WTC11 (cell line): ENCODE measurements at regions not wholly inside any gene's neighbourhood (a gene's known extent, or its start where the extent isn't known, plus 50 kb on each side); places are given as distances from the start of the nearest gene placed in this dataset.

Experiments used
- ATAC-seq: fragments of 200-7000 bp; cut with Tn5 transposase; 2 replicates; pipeline ENCODE4 v1.10.0; 2021; ENCODE audit warnings: mild to moderate bottlenecking, moderate library complexity
- CTCF ChIA-PET: fragments of 300-600 bp; sonication (Branson Sonifier 250); formaldehyde crosslinking; loops from one replicate; lab custom pipeline; 2021; ENCODE audit warnings: antibody characterized with exemption; lab: Charles Lee
- POLR2A ChIA-PET: fragments of 350-600 bp; sonication (Branson Sonifier 250); formaldehyde crosslinking; loops from one replicate; lab custom pipeline; 2021; ENCODE audit warnings: antibody characterized with exemption; lab: Charles Lee
- DNase-seq: peaks from one replicate; pipeline ENCODE4 v3.0.0; 2021; ENCODE audit warnings: low spot score
- H3K27ac Mint-ChIP-seq: 2 replicates; pipeline ENCODE4 v1.8.0; 2021; ENCODE audit warnings: mixed read lengths
- H3K27me3 Mint-ChIP-seq: 2 replicates; pipeline ENCODE4 v1.8.0; 2021; ENCODE audit warnings: low read depth, mild to moderate bottlenecking, moderate library complexity, mixed read lengths
- H3K36me3 Mint-ChIP-seq: 2 replicates; pipeline ENCODE4 v1.8.0; 2021; ENCODE audit warnings: mixed read lengths
- H3K4me1 Mint-ChIP-seq: 2 replicates; pipeline ENCODE4 v1.8.0; 2022; ENCODE audit warnings: mixed read lengths
- H3K4me3 Mint-ChIP-seq: 2 replicates; pipeline ENCODE4 v1.8.0; 2021; ENCODE audit warnings: mild to moderate bottlenecking, moderate library complexity, mixed read lengths
- H3K9me3 Mint-ChIP-seq: 2 replicates; pipeline ENCODE4 v1.8.0; 2021; ENCODE audit warnings: mixed read lengths
- ARID4B ChIP-seq: sonication (generic); formaldehyde crosslinking; IDR thresholded peaks from 2 replicates; pipeline ENCODE4 v1.8.0; 2023; ENCODE audit warnings: missing genetic modification reagents, mild to moderate bottlenecking, borderline replicate concordance
- ATF3 ChIP-seq: sonication (generic); formaldehyde crosslinking; conservative IDR thresholded peaks from 2 replicates; pipeline ENCODE4 v1.8.1; 2022; ENCODE audit warnings: mild to moderate bottlenecking, missing genetic modification reagents
- ATF6 ChIP-seq: sonication (generic); formaldehyde crosslinking; IDR thresholded peaks from 2 replicates; pipeline ENCODE4 v1.8.1; 2023; ENCODE audit warnings: mild to moderate bottlenecking, missing genetic modification reagents
- ERG ChIP-seq: fragments of 250-450 bp; sonication (Bioruptor Pico); IDR thresholded peaks from 2 replicates; pipeline ENCODE4 v1.8.0; 2021; ENCODE audit warnings: mild to moderate bottlenecking
- ETV6 ChIP-seq: sonication (generic); formaldehyde crosslinking; IDR thresholded peaks from 2 replicates; pipeline ENCODE4 v1.8.1; 2022; ENCODE audit warnings: mild to moderate bottlenecking, missing genetic modification reagents
- FOXP1 ChIP-seq: sonication (generic); formaldehyde crosslinking; IDR thresholded peaks from 2 replicates; pipeline ENCODE4 v1.8.0; 2022; ENCODE audit warnings: missing genetic modification reagents, mild to moderate bottlenecking, moderate library complexity, borderline replicate concordance
- FOXP4 ChIP-seq: sonication (generic); formaldehyde crosslinking; IDR thresholded peaks from 2 replicates; pipeline ENCODE4 v1.8.0; 2022; ENCODE audit warnings: mild to moderate bottlenecking, missing genetic modification reagents
- IRF1 ChIP-seq: sonication (generic); formaldehyde crosslinking; IDR thresholded peaks from 2 replicates; pipeline ENCODE4 v1.8.0; 2023; ENCODE audit warnings: missing genetic modification reagents
- IRF2 ChIP-seq: sonication (generic); formaldehyde crosslinking; IDR thresholded peaks from 2 replicates; pipeline ENCODE4 v1.8.0; 2022; ENCODE audit warnings: low read depth, missing genetic modification reagents, borderline replicate concordance
- KAT7 ChIP-seq: sonication (generic); formaldehyde crosslinking; IDR thresholded peaks from 2 replicates; pipeline ENCODE4 v1.8.1; 2023; ENCODE audit warnings: missing genetic modification reagents, mild to moderate bottlenecking, borderline replicate concordance
- NFYB ChIP-seq: sonication (generic); formaldehyde crosslinking; conservative IDR thresholded peaks from 2 replicates; pipeline ENCODE4 v1.8.0; 2022; ENCODE audit warnings: low read depth, missing genetic modification reagents
- NR2C2 ChIP-seq: sonication (generic); formaldehyde crosslinking; IDR thresholded peaks from 2 replicates; pipeline ENCODE4 v1.8.0; 2022; ENCODE audit warnings: mild to moderate bottlenecking, missing genetic modification reagents
- NR3C1 ChIP-seq: sonication (generic); formaldehyde crosslinking; conservative IDR thresholded peaks from 2 replicates; pipeline ENCODE4 v1.8.1; 2023; ENCODE audit warnings: low read depth, mild to moderate bottlenecking, missing genetic modification reagents
- TCF7 ChIP-seq: sonication (generic); formaldehyde crosslinking; IDR thresholded peaks from 2 replicates; pipeline ENCODE4 v1.8.0; 2022; ENCODE audit warnings: mild to moderate bottlenecking, low read depth, missing genetic modification reagents, moderate library complexity
- TEAD1 ChIP-seq: sonication (generic); formaldehyde crosslinking; IDR thresholded peaks from 2 replicates; pipeline ENCODE4 v1.8.0; 2022; ENCODE audit warnings: mild to moderate bottlenecking, missing genetic modification reagents
- TEAD4 ChIP-seq: sonication (generic); formaldehyde crosslinking; IDR thresholded peaks from 2 replicates; pipeline ENCODE4 v1.8.0; 2022; ENCODE audit warnings: mild to moderate bottlenecking, missing genetic modification reagents
- TP53 ChIP-seq: sonication (generic); formaldehyde crosslinking; IDR thresholded peaks from 2 replicates; pipeline ENCODE4 v1.8.1; 2023; ENCODE audit warnings: mild to moderate bottlenecking, missing genetic modification reagents
- ZNF121 ChIP-seq: sonication (generic); formaldehyde crosslinking; IDR thresholded peaks from 2 replicates; pipeline ENCODE4 v1.8.0; 2023; ENCODE audit warnings: missing genetic modification reagents
- ZNF423 ChIP-seq: fragments of 250-450 bp; sonication (Bioruptor Pico); IDR thresholded peaks from 2 replicates; pipeline ENCODE4 v2.1.2; 2022; ENCODE audit warnings: mild to moderate bottlenecking, moderate library complexity

GRCh38 chr9:660227-660626 is 181.3 kb upstream of the DMRT1 start (continued):
- no peak for TF ChIP-seq TCF7 (CRISPR knock-in tag)
- TF ChIP-seq KAT7 (CRISPR knock-in tag) = no peak
- no peak for TF ChIP-seq ZNF423 (CRISPR knock-in tag)
- no peak for TF ChIP-seq IRF2 (CRISPR knock-in tag)
- TF ChIP-seq NR3C1 (CRISPR knock-in tag) = no peak

GRCh38 chr9:663541-663940 is 178.0 kb upstream of the DMRT1 start:
- POLR2A ChIA-PET = no interaction called here

GRCh38 chr9:665296-665695 is 176.2 kb upstream of the DMRT1 start:
- H3K9me3 Mint-ChIP-seq = peaks cover 24% of the 10 kb centered on the region
- TF ChIP-seq IRF1 (CRISPR knock-in tag) (no peak), NR2C2 (CRISPR knock-in tag) (no peak), ERG (CRISPR knock-in tag) (no peak), NFYB (CRISPR knock-in tag) (no peak), ARID4B (CRISPR knock-in tag) (no peak), ETV6 (CRISPR knock-in tag) (no peak), TEAD1 (CRISPR knock-in tag) (no peak)

More at GRCh38 chr9:663541-663940, 178.0 kb upstream of the DMRT1 start:
- CTCF ChIA-PET = no interaction called here
- peaks cover 12% of the 10 kb centered on the region for H3K36me3 Mint-ChIP-seq
- no peak for ATAC-seq
- H3K27ac Mint-ChIP-seq = no peak overlapping the region
- H3K4me1 Mint-ChIP-seq = no peaks in the 10 kb centered on the region
- H3K9me3 Mint-ChIP-seq = peaks cover 6% of the 10 kb centered on the region
- TF ChIP-seq FOXP4 (CRISPR knock-in tag) = no peak
- no peak for TF ChIP-seq ATF6 (CRISPR knock-in tag)
- no peak for TF ChIP-seq TP53 (CRISPR knock-in tag)
- TF ChIP-seq TEAD4 (CRISPR knock-in tag) = no peak
- TF ChIP-seq ATF3 (CRISPR knock-in tag) = no peak
- no peak for TF ChIP-seq FOXP1 (CRISPR knock-in tag)
- no peak for TF ChIP-seq ZNF121 (CRISPR knock-in tag)
- no peak for DNase-seq
- H3K4me3 Mint-ChIP-seq = no peak overlapping the region
- no peaks in the 10 kb centered on the region for H3K27me3 Mint-ChIP-seq

More at GRCh38 chr9:665296-665695, 176.2 kb upstream of the DMRT1 start:
- Mint-ChIP-seq H3K4me1 (peaks cover 2% of the 10 kb centered on the region), H3K36me3 (peaks cover 30% of the 10 kb centered on the region), H3K4me3 (no peak overlapping the region), H3K27me3 (no peaks in the 10 kb centered on the region), H3K27ac (no peak overlapping the region)
- POLR2A ChIA-PET = no interaction called here
- CTCF ChIA-PET = no interaction called here
- DNase-seq (no peak), ATAC-seq (no peak)
